GM12891 (cell line): ENCODE measurements at regions not wholly inside any gene's neighbourhood (a gene's known extent, or its start where the extent isn't known, plus 50 kb on each side); places are given as distances from the start of the nearest gene placed in this dataset.
A peak's percentile ranks its signal among the peaks of the same experiment; 100 is the strongest.

Source experiments
- DNase-seq: peaks from one replicate; pipeline ENCODE4 v3.0.0; 2011; ENCODE audit warnings: low spot score; ENCODE audit not compliant: insufficient read length
- FAIRE-seq: peaks from 2 replicates; lab custom pipeline; 2011; peaks lifted over from hg19 to GRCh38; lab: Jason Lieb, UNC
- PAX5 ChIP-seq: IDR thresholded peaks from 2 replicates; pipeline ENCODE4 v1.6.1; 2011; ENCODE audit warnings: low read length, moderate library complexity, mild to moderate bottlenecking; ENCODE audit not compliant: insufficient read depth, severe bottlenecking
- POLR2A ChIP-seq: IDR thresholded peaks from 2 replicates; pipeline ENCODE4 v1.6.1; 2011; ENCODE audit warnings: low read depth, low read length, control low read depth
- POLR2AphosphoS5 ChIP-seq: IDR thresholded peaks from 2 replicates; pipeline ENCODE4 v1.6.1; 2011; ENCODE audit warnings: low read depth, low read length, control low read depth
- POU2F2 ChIP-seq: IDR thresholded peaks from 2 replicates; pipeline ENCODE4 v1.6.1; 2011; ENCODE audit warnings: low read depth, mild to moderate bottlenecking, control low read depth, low read length, moderate library complexity
- SPI1 ChIP-seq: IDR thresholded peaks from 2 replicates; pipeline ENCODE4 v1.6.1; 2011; ENCODE audit warnings: low read depth, low read length, control low read depth
- TAF1 ChIP-seq: IDR thresholded peaks from 2 replicates; pipeline ENCODE4 v1.6.1; 2011; ENCODE audit warnings: low read depth, low read length, control low read depth

DNA sequence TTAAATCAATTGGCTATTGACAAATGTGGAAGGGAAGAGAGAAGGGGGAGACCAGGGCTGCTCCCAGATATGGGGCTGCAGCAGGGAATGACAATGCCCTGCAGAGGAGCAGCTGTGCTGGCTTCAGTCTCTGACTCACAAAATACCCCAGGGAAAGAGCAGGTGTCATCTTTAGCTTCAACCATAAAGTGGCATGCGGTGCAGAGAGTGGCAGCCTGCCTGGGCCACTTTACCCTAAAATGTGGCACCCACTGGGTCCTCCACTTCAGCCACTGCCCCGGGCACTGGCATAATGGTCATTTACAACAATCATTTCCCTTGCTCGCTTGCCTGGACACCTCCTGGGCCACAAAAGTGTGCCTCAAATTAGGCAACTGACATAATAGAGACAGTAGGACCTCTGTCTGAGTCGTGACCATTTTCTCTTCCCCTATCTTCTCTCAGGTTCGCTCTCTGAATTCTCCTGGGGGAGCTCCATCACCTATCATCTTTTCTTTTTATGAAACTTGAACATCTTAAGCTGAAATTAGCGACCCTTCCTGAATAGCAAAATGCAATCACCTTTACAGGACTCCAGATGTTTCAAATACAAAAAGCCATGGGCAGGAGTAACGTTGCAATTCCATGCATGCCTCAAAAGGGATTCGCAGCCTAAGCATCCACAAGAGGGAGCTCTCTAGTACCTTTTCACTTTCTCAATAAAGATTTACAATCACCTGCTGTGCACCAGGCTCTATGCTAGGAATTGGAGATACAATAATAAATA is 179.9 kb upstream of the ATF7IP start:
- no peak for DNase-seq
- TF ChIP-seq POLR2A (no peak), TAF1 (no peak), SPI1 (0 out of 2 replicates have a peak, but pooled peaks have one; percentile 23), POU2F2 (no peak)
- FAIRE-seq: peak; percentile 47

DNA sequence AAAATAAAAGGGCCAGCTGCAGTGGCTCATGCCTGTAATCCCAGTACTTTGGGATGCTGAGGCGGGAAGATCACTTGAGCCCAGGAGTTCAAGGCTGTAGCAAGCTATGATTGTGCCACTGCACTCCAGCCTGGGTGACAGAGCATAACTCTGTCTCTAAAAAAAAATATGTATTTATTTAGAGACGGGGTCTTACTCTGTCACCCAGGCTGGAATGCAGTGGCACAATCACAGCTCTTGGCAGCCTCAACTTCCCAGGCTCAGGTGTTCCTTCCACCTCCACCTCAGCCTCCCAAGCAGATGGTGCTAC is 179.3 kb upstream of the ATF7IP start:
- no peak for FAIRE-seq
- DNase-seq: no peak
- TF ChIP-seq POLR2A (no peak), POU2F2 (no peak), SPI1 (no peak), PAX5 (no peak), TAF1 (no peak), POLR2AphosphoS5 (no peak)

GRCh38 chr12:14187002-14187401 is 178.5 kb upstream of the ATF7IP start:
- FAIRE-seq: no peak
- DNase-seq: no peak

GRCh38 chr12:14187966-14188365 is 177.5 kb upstream of the ATF7IP start:
- no peak for FAIRE-seq
- TF ChIP-seq POLR2A (no peak), POLR2AphosphoS5 (no peak), TAF1 (no peak), POU2F2 (no peak), PAX5 (no peak), SPI1 (no peak)
- no peak for DNase-seq

More at GRCh38 chr12:14187002-14187401, 178.5 kb upstream of the ATF7IP start:
- TF ChIP-seq SPI1 (no peak), TAF1 (no peak)

GRCh38 chr12:14188744-14189143 is 176.7 kb upstream of the ATF7IP start:
- FAIRE-seq (no peak), DNase-seq (no peak)
- TF ChIP-seq POU2F2 (no peak), SPI1 (no peak), PAX5 (no peak), POLR2A (no peak), TAF1 (no peak), POLR2AphosphoS5 (no peak)

GRCh38 chr12:14190694-14191093 is 174.8 kb upstream of the ATF7IP start:
- no peak for FAIRE-seq
- no peak for TF ChIP-seq POU2F2
- TF ChIP-seq POLR2AphosphoS5: no peak
- TF ChIP-seq TAF1: no peak
- TF ChIP-seq PAX5: no peak
- TF ChIP-seq POLR2A: no peak
- no peak for TF ChIP-seq SPI1
- DNase-seq: no peak

- TF ChIP-seq POU2F2 (no peak), SPI1 (peak; percentile 83), PAX5 (no peak), TAF1 (no peak), POLR2AphosphoS5 (no peak), POLR2A (no peak)
- FAIRE-seq (no peak), DNase-seq (no peak)
Measured at GRCh38 chr12:14191612-14192011, 173.9 kb upstream of the ATF7IP start.

- DNase-seq (no peak), FAIRE-seq (no peak)
Measured at GRCh38 chr12:14193639-14194038, 171.8 kb upstream of the ATF7IP start.

DNA sequence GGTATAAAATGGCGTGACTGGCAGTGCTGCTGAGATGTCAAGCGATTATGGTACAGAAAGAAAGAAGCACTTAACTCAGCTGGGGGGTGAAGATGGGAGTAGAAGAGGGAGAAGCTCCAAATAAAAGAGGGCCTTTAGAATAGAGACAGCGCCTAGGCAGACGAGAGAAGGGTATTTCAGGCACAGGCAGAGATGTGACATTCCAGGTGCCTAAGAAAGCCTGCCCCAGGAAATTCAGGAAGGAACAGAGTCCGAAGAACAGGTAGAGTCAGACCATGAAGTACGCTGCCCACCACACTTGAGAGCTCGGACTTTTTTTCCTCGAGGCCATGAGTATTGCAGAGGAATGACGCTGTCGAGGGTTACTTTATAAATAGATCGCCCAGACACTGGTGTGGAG is 170.9 kb upstream of the ATF7IP start:
- FAIRE-seq: no peak
- no peak for DNase-seq
- TF ChIP-seq PAX5 (no peak), POLR2A (no peak), SPI1 (no peak), POLR2AphosphoS5 (no peak), TAF1 (no peak), POU2F2 (no peak)

More at GRCh38 chr12:14193639-14194038, 171.8 kb upstream of the ATF7IP start:
- TF ChIP-seq PAX5 (no peak), TAF1 (no peak), POLR2A (no peak), POU2F2 (no peak)

DNA sequence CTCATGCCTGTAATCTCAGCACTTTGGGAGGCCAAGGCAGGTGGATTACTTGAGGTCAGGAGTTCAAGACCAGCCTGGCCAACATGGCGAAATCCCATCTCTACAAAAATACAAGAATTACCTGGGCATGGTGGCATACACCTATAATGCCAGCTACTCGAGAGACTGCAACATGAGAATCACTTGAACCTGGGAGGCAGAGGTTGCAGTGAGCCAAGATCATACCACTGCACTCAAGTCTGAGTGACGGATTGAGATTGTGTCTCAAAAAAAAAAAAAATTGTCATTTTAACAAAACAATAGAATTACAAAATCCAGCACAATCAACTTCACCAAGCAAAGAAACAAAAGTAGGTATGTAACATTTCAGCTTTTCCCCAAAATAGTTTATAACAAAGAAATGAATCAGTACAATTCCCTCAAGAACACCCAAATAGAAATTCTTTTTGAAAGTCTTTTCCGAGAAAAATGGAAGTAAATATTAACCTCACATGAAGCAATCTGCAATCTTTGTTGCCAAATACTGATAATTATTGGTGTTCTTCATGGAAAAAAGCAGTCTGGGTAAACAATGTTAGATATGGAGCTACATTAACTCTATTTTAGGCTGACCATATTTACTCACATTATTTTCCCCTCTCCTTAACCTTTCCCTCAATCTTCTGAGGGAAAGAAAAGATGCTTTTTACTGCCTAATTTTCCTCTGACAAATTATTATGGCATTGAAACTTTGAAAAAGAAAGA is 165.9 kb upstream of the ATF7IP start:
- no peak for FAIRE-seq
- no peak for DNase-seq
- TF ChIP-seq TAF1 (no peak), PAX5 (no peak), POLR2A (no peak), SPI1 (no peak), POLR2AphosphoS5 (no peak), POU2F2 (no peak)
